ENCODE measurements at regions not wholly inside any gene's neighbourhood (a gene's known extent, or its start where the extent isn't known, plus 50 kb on each side); places are given as distances from the start of the nearest gene placed in this dataset.

- ATAC-seq, result no peak
- H3K9me3 ChIP-seq, result no peaks in the 10 kb centered on the region
- no peak for DNase-seq
- no peaks in the 10 kb centered on the region for H3K4me1 ChIP-seq
- no peak overlapping the region for H3K4me3 ChIP-seq
- no peak overlapping the region for H3K27ac ChIP-seq
- H3K27me3 ChIP-seq (ENCODE audit: low read depth), result no peaks in the 10 kb centered on the region
- TF ChIP-seq, protein P1, sequence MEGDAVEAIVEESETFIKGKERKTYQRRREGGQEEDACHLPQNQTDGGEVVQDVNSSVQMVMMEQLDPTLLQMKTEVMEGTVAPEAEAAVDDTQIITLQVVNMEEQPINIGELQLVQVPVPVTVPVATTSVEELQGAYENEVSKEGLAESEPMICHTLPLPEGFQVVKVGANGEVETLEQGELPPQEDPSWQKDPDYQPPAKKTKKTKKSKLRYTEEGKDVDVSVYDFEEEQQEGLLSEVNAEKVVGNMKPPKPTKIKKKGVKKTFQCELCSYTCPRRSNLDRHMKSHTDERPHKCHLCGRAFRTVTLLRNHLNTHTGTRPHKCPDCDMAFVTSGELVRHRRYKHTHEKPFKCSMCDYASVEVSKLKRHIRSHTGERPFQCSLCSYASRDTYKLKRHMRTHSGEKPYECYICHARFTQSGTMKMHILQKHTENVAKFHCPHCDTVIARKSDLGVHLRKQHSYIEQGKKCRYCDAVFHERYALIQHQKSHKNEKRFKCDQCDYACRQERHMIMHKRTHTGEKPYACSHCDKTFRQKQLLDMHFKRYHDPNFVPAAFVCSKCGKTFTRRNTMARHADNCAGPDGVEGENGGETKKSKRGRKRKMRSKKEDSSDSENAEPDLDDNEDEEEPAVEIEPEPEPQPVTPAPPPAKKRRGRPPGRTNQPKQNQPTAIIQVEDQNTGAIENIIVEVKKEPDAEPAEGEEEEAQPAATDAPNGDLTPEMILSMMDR (IDR thresholded peaks at IDR 0.05), result no peak
- intact Hi-C loops (cut with DNase I), result no loop called here
- H3K36me3 ChIP-seq, result no peaks in the 10 kb centered on the region
Observed at GRCh38 chr10:9634466-9634865, 1383.2 kb upstream of the CELF2 start.

GRCh38 chr10:9635691-9636090, 1382.0 kb upstream of the CELF2 start:
- intact Hi-C loops (cut with DNase I), result no loop called here
- Histone ChIP-seq H3K36me3 (no peaks in the 10 kb centered on the region), H3K27ac (no peak overlapping the region)

DNA sequence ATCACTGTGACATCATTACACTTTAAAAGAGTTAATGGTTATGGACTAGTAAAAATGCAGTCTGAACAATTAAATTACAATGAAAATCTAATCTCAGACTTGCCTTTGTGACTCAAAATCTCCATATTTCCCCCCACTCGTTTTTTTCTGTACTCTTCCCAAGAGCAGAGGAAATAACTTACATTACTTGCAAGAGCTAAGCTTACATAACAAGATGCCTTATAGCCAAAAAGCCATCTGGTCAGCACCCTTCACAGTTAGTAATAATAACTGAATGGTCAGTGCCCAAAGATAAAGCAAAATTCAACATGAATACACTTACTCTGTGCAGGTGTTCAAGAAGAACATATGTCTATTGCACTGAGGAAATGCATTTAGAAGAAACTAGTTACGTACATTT, 1381.5 kb upstream of the CELF2 start:
- ATAC-seq (no peak), DNase-seq (no peak)
- Histone ChIP-seq H3K27ac (no peak overlapping the region), H3K36me3 (no peaks in the 10 kb centered on the region), H3K4me3 (no peak overlapping the region), H3K4me1 (no peaks in the 10 kb centered on the region), H3K9me3 (no peaks in the 10 kb centered on the region), H3K27me3 (ENCODE audit: low read depth) (no peaks in the 10 kb centered on the region)
- TF ChIP-seq, protein P1 (IDR thresholded peaks at IDR 0.05), result no peak
- intact Hi-C loops (cut with DNase I), result no loop called here

More at GRCh38 chr10:9635691-9636090, 1382.0 kb upstream of the CELF2 start:
- H3K27me3 ChIP-seq (ENCODE audit: low read depth), result no peaks in the 10 kb centered on the region
- TF ChIP-seq, protein P1 (IDR thresholded peaks at IDR 0.05), result no peak
- ATAC-seq (no peak), DNase-seq (no peak)
- no peaks in the 10 kb centered on the region for H3K4me1 ChIP-seq
- H3K9me3 ChIP-seq, result no peaks in the 10 kb centered on the region
- H3K4me3 ChIP-seq, result no peak overlapping the region

DNA sequence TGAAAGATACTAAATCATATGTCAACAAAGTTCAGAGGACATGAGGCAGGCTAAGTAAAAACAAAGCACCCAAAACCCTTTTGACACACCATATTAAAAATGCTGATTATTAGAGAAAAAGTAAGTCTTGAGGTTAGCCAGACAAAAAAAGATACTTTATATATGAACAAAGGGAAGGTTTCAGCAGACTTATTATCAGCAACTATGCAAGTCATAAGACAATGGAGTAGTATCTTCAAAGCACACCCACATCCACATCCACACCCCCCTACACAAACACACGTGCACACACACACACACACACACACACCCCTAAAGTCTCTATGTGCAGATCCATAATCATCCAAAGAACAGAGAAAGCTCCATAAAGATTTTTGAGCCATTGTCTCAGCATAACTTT, 1373.9 kb upstream of the CELF2 start:
- intact Hi-C loops (cut with DNase I), result no loop called here
- no peak overlapping the region for H3K4me3 ChIP-seq
- no peaks in the 10 kb centered on the region for H3K4me1 ChIP-seq
- TF ChIP-seq, protein P1 (IDR thresholded peaks at IDR 0.05), result no peak
- DNase-seq (no peak), ATAC-seq (no peak)
- H3K27ac ChIP-seq, result no peak overlapping the region
- H3K36me3 ChIP-seq, result no peaks in the 10 kb centered on the region
- H3K27me3 ChIP-seq (ENCODE audit: low read depth), result no peaks in the 10 kb centered on the region
- no peaks in the 10 kb centered on the region for H3K9me3 ChIP-seq

- ATAC-seq (no peak), DNase-seq (no peak)
- no peaks in the 10 kb centered on the region for H3K9me3 ChIP-seq
- no peaks in the 10 kb centered on the region for H3K4me1 ChIP-seq
- H3K4me3 ChIP-seq, result no peak overlapping the region
- no peaks in the 10 kb centered on the region for H3K27me3 ChIP-seq (ENCODE audit: low read depth)
- H3K27ac ChIP-seq, result no peak overlapping the region
- intact Hi-C loops (cut with DNase I), result no loop called here
- no peaks in the 10 kb centered on the region for H3K36me3 ChIP-seq
- TF ChIP-seq, protein P1 (IDR thresholded peaks at IDR 0.05), result no peak
Observed at GRCh38 chr10:9645404-9645803, 1372.3 kb upstream of the CELF2 start.
